ENCODE measurements at regions not wholly inside any gene's neighbourhood (a gene's known extent, or its start where the extent isn't known, plus 50 kb on each side); places are given as distances from the start of the nearest gene placed in this dataset.
"Not testable (repeated sequence)": the region's sequence is repeated elsewhere in the genome, so short reads cannot be mapped to it uniquely, and the experiment has no call there.

DNA sequence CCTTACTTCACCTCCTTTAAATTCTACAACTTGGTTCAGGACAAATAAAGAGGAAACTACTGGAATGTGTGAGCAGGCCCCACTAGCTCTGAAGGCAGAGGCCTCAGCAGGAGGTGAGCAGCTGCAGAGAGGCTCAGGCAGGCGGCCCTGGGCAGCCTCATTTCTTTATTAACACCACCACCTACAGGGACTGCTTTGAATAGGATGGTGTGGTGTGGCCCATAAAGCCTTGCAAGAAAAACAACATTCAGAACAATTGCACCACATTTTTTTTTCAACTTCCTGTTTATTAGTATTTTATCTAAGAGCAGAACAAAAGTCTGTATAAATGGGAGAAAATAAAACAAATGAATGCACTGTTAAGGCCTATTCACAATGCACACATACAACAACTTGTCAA lies 333.7 kb downstream of the BCL2L11 start:
- H4K91ac ChIP-seq (ENCODE audit: low read depth, low read length, poor library complexity); H3K4me1 ChIP-seq (ENCODE audit: control insufficient read depth in 2 of 2, insufficient read depth in 1 of 2, low read depth in 1 of 2, low read length in 2 of 2); H3K14ac ChIP-seq (ENCODE audit: low read length); H3K18ac ChIP-seq (ENCODE audit: low read length); H2BK15ac ChIP-seq (ENCODE audit: low read length); H2AFZ ChIP-seq (ENCODE audit: low read length); H3K4ac ChIP-seq (ENCODE audit: low read length); H3K9ac ChIP-seq (ENCODE audit: low read depth, low read length, poor library complexity); H3K4me2 ChIP-seq (ENCODE audit: insufficient read depth, low read length, poor library complexity, severe bottlenecking); H2BK120ac ChIP-seq (ENCODE audit: low read depth, low read length); H4K8ac ChIP-seq (ENCODE audit: low read depth, low read length); H3K4me3 ChIP-seq (ENCODE audit: low read length in 2 of 2); H3K23ac ChIP-seq (ENCODE audit: low read depth, low read length, poor library complexity); H2BK5ac ChIP-seq (ENCODE audit: low read length); H3K9me3 ChIP-seq (replicated peaks in 1 of 2; ENCODE audit: control insufficient read depth in 2 of 2, insufficient read depth in 1 of 2, low read depth in 1 of 2, low read length in 2 of 2); H2AK5ac ChIP-seq (ENCODE audit: low read depth, low read length); H2BK12ac ChIP-seq (ENCODE audit: low read length); H3K36me3 ChIP-seq (replicated peaks in 1 of 2; ENCODE audit: control insufficient read depth in 2 of 2, insufficient read depth in 2 of 2, low read length in 2 of 2); H3K79me1 ChIP-seq (ENCODE audit: low read depth, low read length); H3K27ac ChIP-seq (replicated peaks; ENCODE audit: low read length); H3K27me3 ChIP-seq (ENCODE audit: control insufficient read depth in 3 of 3, insufficient read depth in 3 of 3, low read depth in 1 of 3, low read length in 3 of 3): not testable (repeated sequence)
- DNase-seq (ENCODE audit: low spot score), result peak; percentile 1
- WGBS, 2 donors (ENCODE audit: extremely low coverage in 2 of 2, insufficient read length in 2 of 2, insufficient replicate concordance in 1 of 2), result no CpG with 5 or more reads among the region's 1 CpG

DNA sequence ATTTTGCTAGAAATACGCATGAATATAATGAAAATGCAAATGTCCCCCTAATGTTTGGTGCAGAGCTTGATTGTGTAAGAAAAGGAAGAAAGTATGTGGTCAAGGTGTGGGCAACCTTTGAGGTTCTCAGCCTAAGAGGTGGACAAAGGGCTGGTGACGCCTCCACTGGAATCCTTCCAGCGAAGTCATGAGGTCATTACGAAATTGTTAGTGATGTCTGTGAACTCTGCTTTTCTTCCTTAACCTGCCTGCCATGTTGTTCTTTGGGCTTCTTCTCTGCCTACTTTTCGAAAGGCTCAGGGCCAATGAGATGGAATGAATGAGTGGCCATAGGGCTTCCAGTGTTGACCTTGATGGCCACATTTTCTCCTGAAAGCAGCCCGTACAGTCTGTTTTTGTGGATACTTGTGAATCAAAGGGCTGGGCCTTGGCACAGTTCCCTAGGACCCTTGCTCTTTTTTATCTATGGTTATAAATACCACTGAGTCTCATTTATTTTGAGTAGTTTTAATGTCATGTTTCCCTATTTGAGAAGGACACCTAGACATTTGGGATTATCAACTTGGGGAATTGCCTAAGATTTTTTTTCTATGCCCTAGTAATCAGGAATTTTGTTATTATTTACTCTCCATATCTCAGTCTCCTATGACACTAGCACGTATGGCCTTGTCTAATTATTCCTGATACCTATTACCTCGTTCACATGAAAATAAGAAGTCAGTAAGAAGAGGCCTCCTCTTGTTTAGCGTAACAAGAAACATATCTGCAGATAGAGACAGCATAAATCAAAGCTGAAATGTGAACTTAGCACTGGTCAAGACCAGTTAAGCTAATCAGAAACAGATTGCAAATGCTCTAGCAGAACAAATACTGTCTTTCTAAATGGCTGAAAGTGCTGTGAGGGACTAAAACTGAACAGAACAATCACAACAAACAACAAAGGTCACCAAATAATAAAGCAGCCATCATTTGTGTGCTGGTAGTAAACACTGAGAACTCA lies 334.6 kb downstream of the BCL2L11 start:
- H4K8ac ChIP-seq (ENCODE audit: low read depth, low read length); H2AK5ac ChIP-seq (ENCODE audit: low read depth, low read length); H3K4me2 ChIP-seq (ENCODE audit: insufficient read depth, low read length, poor library complexity, severe bottlenecking); H3K27me3 ChIP-seq (ENCODE audit: control insufficient read depth in 3 of 3, insufficient read depth in 3 of 3, low read depth in 1 of 3, low read length in 3 of 3); H3K9ac ChIP-seq (ENCODE audit: low read depth, low read length, poor library complexity); H3K36me3 ChIP-seq (replicated peaks in 1 of 2; ENCODE audit: control insufficient read depth in 2 of 2, insufficient read depth in 2 of 2, low read length in 2 of 2); H3K18ac ChIP-seq (ENCODE audit: low read length); H3K4me1 ChIP-seq (ENCODE audit: control insufficient read depth in 2 of 2, insufficient read depth in 1 of 2, low read depth in 1 of 2, low read length in 2 of 2); H2AFZ ChIP-seq (ENCODE audit: low read length); H2BK15ac ChIP-seq (ENCODE audit: low read length); H3K27ac ChIP-seq (replicated peaks; ENCODE audit: low read length); H3K79me1 ChIP-seq (ENCODE audit: low read depth, low read length); H2BK12ac ChIP-seq (ENCODE audit: low read length); H3K14ac ChIP-seq (ENCODE audit: low read length); H3K4ac ChIP-seq (ENCODE audit: low read length); H4K91ac ChIP-seq (ENCODE audit: low read depth, low read length, poor library complexity); H2BK120ac ChIP-seq (ENCODE audit: low read depth, low read length); H3K9me3 ChIP-seq (replicated peaks in 1 of 2; ENCODE audit: control insufficient read depth in 2 of 2, insufficient read depth in 1 of 2, low read depth in 1 of 2, low read length in 2 of 2); H2BK5ac ChIP-seq (ENCODE audit: low read length); H3K23ac ChIP-seq (ENCODE audit: low read depth, low read length, poor library complexity); H3K4me3 ChIP-seq (ENCODE audit: low read length in 2 of 2); DNase-seq (ENCODE audit: low spot score): not testable (repeated sequence)
- WGBS, 2 donors (ENCODE audit: extremely low coverage in 2 of 2, insufficient read length in 2 of 2, insufficient replicate concordance in 1 of 2), result no CpG with 5 or more reads among the region's 9 CpGs

DNA sequence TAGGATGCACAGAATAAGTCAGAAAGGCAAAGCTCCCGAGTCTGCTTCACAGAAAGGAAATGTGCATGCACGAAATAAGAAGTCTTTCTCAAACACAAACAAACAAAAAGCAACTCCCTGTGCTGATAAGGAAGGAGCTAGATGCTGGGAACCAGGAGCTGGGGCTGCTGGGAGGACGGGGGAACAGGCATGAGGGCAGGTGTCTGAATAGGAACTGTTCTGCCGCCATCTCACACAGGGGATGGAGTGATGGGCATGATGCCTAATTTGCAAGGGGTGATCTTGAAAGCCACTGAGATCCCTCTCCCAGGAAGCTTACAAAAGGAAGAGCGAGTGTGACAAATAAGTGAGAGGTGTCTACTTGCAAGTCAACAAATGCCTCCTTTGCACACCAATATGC lies 336.5 kb downstream of the BCL2L11 start:
- H3K36me3 ChIP-seq (replicated peaks in 1 of 2; ENCODE audit: control insufficient read depth in 2 of 2, insufficient read depth in 2 of 2, low read length in 2 of 2); H3K9me3 ChIP-seq (replicated peaks in 1 of 2; ENCODE audit: control insufficient read depth in 2 of 2, insufficient read depth in 1 of 2, low read depth in 1 of 2, low read length in 2 of 2); DNase-seq (ENCODE audit: low spot score); H3K14ac ChIP-seq (ENCODE audit: low read length); H2BK120ac ChIP-seq (ENCODE audit: low read depth, low read length); H3K27me3 ChIP-seq (ENCODE audit: control insufficient read depth in 3 of 3, insufficient read depth in 3 of 3, low read depth in 1 of 3, low read length in 3 of 3); H3K4me1 ChIP-seq (ENCODE audit: control insufficient read depth in 2 of 2, insufficient read depth in 1 of 2, low read depth in 1 of 2, low read length in 2 of 2); H2BK5ac ChIP-seq (ENCODE audit: low read length); H3K79me1 ChIP-seq (ENCODE audit: low read depth, low read length); H2BK15ac ChIP-seq (ENCODE audit: low read length); H3K9ac ChIP-seq (ENCODE audit: low read depth, low read length, poor library complexity); H2AK5ac ChIP-seq (ENCODE audit: low read depth, low read length); H3K4me3 ChIP-seq (ENCODE audit: low read length in 2 of 2); H3K18ac ChIP-seq (ENCODE audit: low read length); H2AFZ ChIP-seq (ENCODE audit: low read length); H3K4ac ChIP-seq (ENCODE audit: low read length); H3K4me2 ChIP-seq (ENCODE audit: insufficient read depth, low read length, poor library complexity, severe bottlenecking); H3K27ac ChIP-seq (replicated peaks; ENCODE audit: low read length); H4K91ac ChIP-seq (ENCODE audit: low read depth, low read length, poor library complexity); H4K8ac ChIP-seq (ENCODE audit: low read depth, low read length); H2BK12ac ChIP-seq (ENCODE audit: low read length); H3K23ac ChIP-seq (ENCODE audit: low read depth, low read length, poor library complexity): not testable (repeated sequence)
- no CpG with 5 or more reads among the region's 5 CpGs for WGBS, 2 donors (ENCODE audit: extremely low coverage in 2 of 2, insufficient read length in 2 of 2, insufficient replicate concordance in 1 of 2)

DNA sequence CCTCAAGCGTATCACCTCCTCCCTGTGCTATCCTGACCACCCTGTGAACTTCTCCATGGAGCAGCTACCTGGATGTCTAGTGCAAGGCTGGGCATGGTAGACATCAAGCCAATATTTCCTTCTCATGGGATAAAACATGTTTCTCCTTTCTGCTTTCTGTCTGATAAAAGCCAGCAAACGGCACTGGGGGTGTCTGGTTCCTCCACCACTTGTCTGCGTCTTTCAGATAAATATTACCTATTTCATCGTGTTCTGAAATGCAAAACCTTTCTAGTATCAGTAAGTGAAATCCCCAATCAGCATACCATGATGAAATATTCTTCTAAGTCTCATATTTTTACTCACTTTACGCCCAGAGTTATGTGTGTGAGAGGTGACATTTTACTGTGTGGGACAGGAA lies 340.2 kb downstream of the BCL2L11 start:
- not testable (repeated sequence) for H2AFZ ChIP-seq (ENCODE audit: low read length); H3K14ac ChIP-seq (ENCODE audit: low read length); H3K27ac ChIP-seq (replicated peaks; ENCODE audit: low read length); H2BK5ac ChIP-seq (ENCODE audit: low read length); H3K4me3 ChIP-seq (ENCODE audit: low read length in 2 of 2); H3K18ac ChIP-seq (ENCODE audit: low read length); H4K8ac ChIP-seq (ENCODE audit: low read depth, low read length); H2BK15ac ChIP-seq (ENCODE audit: low read length); H3K4me2 ChIP-seq (ENCODE audit: insufficient read depth, low read length, poor library complexity, severe bottlenecking); H3K4me1 ChIP-seq (ENCODE audit: control insufficient read depth in 2 of 2, insufficient read depth in 1 of 2, low read depth in 1 of 2, low read length in 2 of 2); H3K23ac ChIP-seq (ENCODE audit: low read depth, low read length, poor library complexity); H3K4ac ChIP-seq (ENCODE audit: low read length); H3K27me3 ChIP-seq (ENCODE audit: control insufficient read depth in 3 of 3, insufficient read depth in 3 of 3, low read depth in 1 of 3, low read length in 3 of 3); DNase-seq (ENCODE audit: low spot score); H2BK12ac ChIP-seq (ENCODE audit: low read length); H3K36me3 ChIP-seq (replicated peaks in 1 of 2; ENCODE audit: control insufficient read depth in 2 of 2, insufficient read depth in 2 of 2, low read length in 2 of 2); H4K91ac ChIP-seq (ENCODE audit: low read depth, low read length, poor library complexity); H3K9ac ChIP-seq (ENCODE audit: low read depth, low read length, poor library complexity); H3K79me1 ChIP-seq (ENCODE audit: low read depth, low read length); H3K9me3 ChIP-seq (replicated peaks in 1 of 2; ENCODE audit: control insufficient read depth in 2 of 2, insufficient read depth in 1 of 2, low read depth in 1 of 2, low read length in 2 of 2); H2BK120ac ChIP-seq (ENCODE audit: low read depth, low read length); H2AK5ac ChIP-seq (ENCODE audit: low read depth, low read length)
- no CpG with 5 or more reads among the region's 5 CpGs for WGBS, 2 donors (ENCODE audit: extremely low coverage in 2 of 2, insufficient read length in 2 of 2, insufficient replicate concordance in 1 of 2)

Measured in neuronal stem cell (in vitro differentiated cells).